ENCODE measurements at regions not wholly inside any gene's neighbourhood (a gene's known extent, or its start where the extent isn't known, plus 50 kb on each side); places are given as distances from the start of the nearest gene placed in this dataset.

DNA sequence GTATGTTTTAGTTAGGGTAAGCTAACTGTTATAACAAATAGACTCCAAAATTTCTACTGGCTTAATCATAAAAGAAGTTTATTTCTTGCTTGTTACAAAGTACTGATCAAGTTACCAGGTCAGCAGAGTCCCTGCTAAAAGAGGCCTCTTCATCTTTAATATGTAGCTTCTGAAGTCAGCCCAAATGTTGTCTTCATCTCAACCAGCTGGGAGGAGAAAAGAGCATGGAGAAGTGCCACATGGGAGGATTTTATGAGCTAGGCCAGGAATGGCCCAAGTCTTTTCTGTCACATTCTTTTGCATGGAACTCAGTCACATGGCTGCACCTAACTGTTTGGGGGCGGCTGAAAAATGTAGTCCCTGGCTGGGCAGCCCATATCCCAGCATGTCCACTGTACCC lies 63.2 kb upstream of the APOBEC4 start:
- no peak for DNase-seq (ENCODE audit: low read depth, low spot score)
- no peak overlapping the region for H3K27ac ChIP-seq

GRCh38 chr1:183711741-183712361 lies 58.7 kb upstream of the APOBEC4 start:
- H3K27ac ChIP-seq, result no peak overlapping the region
- no peak for DNase-seq (ENCODE audit: low read depth, low spot score)

DNA sequence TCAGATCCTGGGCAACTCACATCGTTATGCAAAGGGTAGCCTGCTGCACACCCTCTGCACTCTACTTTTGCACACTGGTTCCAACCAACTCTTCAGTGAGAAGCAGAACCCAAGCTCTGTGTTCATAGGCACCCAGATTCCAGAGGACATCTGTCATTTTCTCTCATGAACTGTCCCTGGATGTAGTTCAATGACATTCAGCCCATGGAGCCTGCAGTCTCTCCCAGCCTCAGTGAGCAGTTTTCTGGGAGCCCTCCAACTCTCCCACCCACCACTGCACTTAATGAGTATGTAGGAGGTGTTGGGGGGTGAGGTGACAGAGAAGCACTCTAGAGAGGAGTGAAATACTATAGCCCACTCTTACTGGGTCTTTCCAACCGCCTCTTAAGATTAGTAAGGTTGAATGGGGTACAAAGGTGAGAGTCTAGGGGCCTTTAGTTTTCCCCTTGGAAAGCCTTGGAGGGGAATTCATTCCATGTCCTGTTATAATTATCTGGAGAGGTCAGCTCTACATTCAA lies 58.1 kb upstream of the APOBEC4 start:
- DNase-seq (ENCODE audit: low read depth, low spot score), result no peak
- H3K27ac ChIP-seq, result no peak overlapping the region

DNA sequence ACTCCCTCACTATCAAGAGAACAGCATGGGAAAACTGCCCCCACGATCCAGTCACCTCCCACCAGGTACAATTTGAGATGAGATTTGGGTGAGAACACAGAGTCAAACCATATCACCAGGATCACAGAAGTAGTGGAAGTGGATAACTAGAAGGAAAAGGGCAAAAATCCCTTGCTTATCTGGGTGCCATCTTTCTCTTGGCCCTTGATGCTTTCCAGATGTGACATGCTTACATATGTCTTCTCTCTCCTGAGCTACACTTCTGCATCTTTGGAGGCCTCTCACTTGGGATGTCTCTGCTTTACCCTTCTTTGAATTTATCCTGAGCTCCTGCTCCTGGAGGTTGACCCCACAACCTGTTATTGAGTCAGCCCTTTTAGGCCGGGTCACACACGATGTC lies 57.6 kb upstream of the APOBEC4 start:
- no peak overlapping the region for H3K27ac ChIP-seq
- DNase-seq (ENCODE audit: low read depth, low spot score), result no peak

DNA sequence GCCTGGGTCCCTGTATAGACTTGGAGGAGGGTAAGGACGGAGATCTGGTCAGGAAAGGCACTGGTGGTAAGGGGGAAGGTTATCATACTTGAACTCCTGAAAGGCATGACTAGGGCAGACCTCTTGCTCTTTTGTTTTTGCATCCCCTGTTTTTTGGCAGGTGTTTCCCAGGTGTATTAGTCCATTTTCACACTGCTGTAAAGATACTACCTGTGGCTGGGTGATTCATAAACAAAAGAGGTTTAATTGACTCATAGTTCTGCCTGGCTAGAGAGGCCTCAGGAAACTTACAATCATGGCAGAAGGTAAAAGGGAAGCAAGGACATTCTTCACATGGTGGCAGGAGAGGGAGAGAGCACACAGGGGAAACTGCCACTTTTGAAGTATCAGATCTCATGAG lies 57.2 kb upstream of the APOBEC4 start:
- no peak for DNase-seq (ENCODE audit: low read depth, low spot score)
- H3K27ac ChIP-seq, result no peak overlapping the region

DNA sequence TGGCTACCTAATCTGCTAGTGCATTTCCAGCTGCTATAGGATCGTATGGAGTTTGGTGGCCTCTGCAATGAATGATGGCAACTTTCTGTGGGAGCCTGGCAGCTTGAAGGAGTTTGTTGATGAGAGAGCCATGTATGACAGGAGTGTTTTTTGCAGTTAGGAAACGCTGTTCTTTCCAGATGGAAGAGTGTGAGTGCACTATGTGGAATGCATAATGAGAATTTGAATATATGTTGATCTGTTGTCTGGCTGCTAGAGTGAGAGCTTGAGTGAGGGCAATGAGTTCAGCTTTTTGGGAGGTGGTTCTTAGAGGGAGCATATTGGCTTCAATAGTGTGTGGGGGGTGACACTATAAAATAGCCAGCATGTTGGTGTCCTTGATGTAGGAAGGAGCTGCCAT lies 51.0 kb upstream of the APOBEC4 start:
- H3K27ac ChIP-seq, result no peak overlapping the region
- DNase-seq (ENCODE audit: low read depth, low spot score), result no peak

Data from epithelial cell of prostate (primary cell).